ENCODE measurements at regions not wholly inside any gene's neighbourhood (a gene's known extent, or its start where the extent isn't known, plus 50 kb on each side); places are given as distances from the start of the nearest gene placed in this dataset.
"Not testable (repeated sequence)": the region's sequence is repeated elsewhere in the genome, so short reads cannot be mapped to it uniquely, and the experiment has no call there.

- no peak for DNase-seq (ENCODE audit: insufficient read length, low spot score)
- no peak for FAIRE-seq
These were observed 790.5 kb upstream of the PCDH20 start for GRCh38 chr13:62206165-62206564.

GRCh38 chr13:62205273-62205672 lies 789.6 kb upstream of the PCDH20 start:
- no peak for FAIRE-seq
- DNase-seq (ENCODE audit: insufficient read length, low spot score): no peak

GRCh38 chr13:62194371-62194770 lies 778.7 kb upstream of the PCDH20 start:
- FAIRE-seq (no peak), DNase-seq (ENCODE audit: insufficient read length, low spot score) (no peak)

GRCh38 chr13:62193919-62194318 lies 778.3 kb upstream of the PCDH20 start:
- FAIRE-seq (no peak), DNase-seq (ENCODE audit: insufficient read length, low spot score) (no peak)

- no peak for DNase-seq (ENCODE audit: insufficient read length, low spot score)
- no peak for FAIRE-seq
These were observed 770.1 kb upstream of the PCDH20 start for GRCh38 chr13:62185631-62186255.

- no peak for DNase-seq (ENCODE audit: insufficient read length, low spot score)
- FAIRE-seq: no peak
These were observed 760.4 kb upstream of the PCDH20 start for GRCh38 chr13:62176051-62176450.

GRCh38 chr13:62173958-62174357 lies 758.3 kb upstream of the PCDH20 start:
- no peak for FAIRE-seq
- no peak for DNase-seq (ENCODE audit: insufficient read length, low spot score)

- FAIRE-seq: no peak
- DNase-seq (ENCODE audit: insufficient read length, low spot score): no peak
These were observed 756.0 kb upstream of the PCDH20 start for GRCh38 chr13:62171697-62172096.

- DNase-seq (ENCODE audit: insufficient read length, low spot score) (no peak), FAIRE-seq (no peak)
These were observed 753.2 kb upstream of the PCDH20 start for GRCh38 chr13:62168891-62169290.

GRCh38 chr13:62167650-62168172 lies 752.1 kb upstream of the PCDH20 start:
- DNase-seq (ENCODE audit: insufficient read length, low spot score): no peak
- no peak for FAIRE-seq

GRCh38 chr13:62162860-62163259 lies 747.2 kb upstream of the PCDH20 start:
- FAIRE-seq: no peak
- DNase-seq (ENCODE audit: insufficient read length, low spot score): no peak

- FAIRE-seq (no peak), DNase-seq (ENCODE audit: insufficient read length, low spot score) (no peak)
These were observed 742.9 kb upstream of the PCDH20 start for GRCh38 chr13:62158520-62158919.

GRCh38 chr13:62151724-62152123 lies 736.1 kb upstream of the PCDH20 start:
- DNase-seq (ENCODE audit: insufficient read length, low spot score); FAIRE-seq: not testable (repeated sequence)

- FAIRE-seq (no peak), DNase-seq (ENCODE audit: insufficient read length, low spot score) (no peak)
These were observed 726.4 kb upstream of the PCDH20 start for GRCh38 chr13:62142048-62142447.

- DNase-seq (ENCODE audit: insufficient read length, low spot score) (no peak), FAIRE-seq (no peak)
These were observed 723.9 kb upstream of the PCDH20 start for GRCh38 chr13:62139597-62139996.

GRCh38 chr13:62137629-62138405 lies 722.2 kb upstream of the PCDH20 start:
- DNase-seq (ENCODE audit: insufficient read length, low spot score) (no peak), FAIRE-seq (no peak)

- no peak for FAIRE-seq
- DNase-seq (ENCODE audit: insufficient read length, low spot score): no peak
These were observed 716.0 kb upstream of the PCDH20 start for GRCh38 chr13:62131604-62132003.

GRCh38 chr13:62130062-62130970 lies 714.7 kb upstream of the PCDH20 start:
- FAIRE-seq: no peak
- no peak for DNase-seq (ENCODE audit: insufficient read length, low spot score)

- DNase-seq (ENCODE audit: insufficient read length, low spot score) (no peak), FAIRE-seq (no peak)
These were observed 713.4 kb upstream of the PCDH20 start for GRCh38 chr13:62129000-62129551.

GRCh38 chr13:62126400-62126799 lies 710.8 kb upstream of the PCDH20 start:
- no peak for FAIRE-seq

GRCh38 chr13:62125451-62125850 lies 709.8 kb upstream of the PCDH20 start:
- DNase-seq (ENCODE audit: insufficient read length, low spot score): no peak
- no peak for FAIRE-seq

More at GRCh38 chr13:62126400-62126799, 710.8 kb upstream of the PCDH20 start:
- no peak for DNase-seq (ENCODE audit: insufficient read length, low spot score)
